ENCODE measurements at regions not wholly inside any gene's neighbourhood (a gene's known extent, or its start where the extent isn't known, plus 50 kb on each side); places are given as distances from the start of the nearest gene placed in this dataset.

GRCh38 chr2:238730881-238731280, 117.0 kb upstream of the TWIST2 start (continued):
- TF ChIP-seq ZBTB6 (tag by site-specific recombination; IDR thresholded peaks at IDR 0.05): no peak

- H3K4me3 ChIP-seq (ENCODE audit: low read depth, low read length): no peak overlapping the region
- TF ChIP-seq ZNF518A (tag by site-specific recombination; conservative IDR thresholded peaks at IDR 0.05; ENCODE audit: low read depth) (no peak), ZNF704 (tag by site-specific recombination; IDR thresholded peaks at IDR 0.05) (no peak), HOXA7 (CRISPR knock-in tag; IDR thresholded peaks at IDR 0.05; ENCODE audit: borderline replicate concordance) (no peak)
- H3K27ac ChIP-seq (ENCODE audit: extremely low read depth, low read depth, low read length): no peak overlapping the region
- CTCF ChIA-PET: interaction anchor here (2.2 kb wide), 1 partner anchor 12 kb away, joined by 5 read pairs; no protein-coding TSS in a partner anchor
- POLR2A ChIA-PET: no interaction called here
- H3K9me3 ChIP-seq (ENCODE audit: control insufficient read depth, insufficient read depth, low read depth, low read length): no peaks in the 10 kb centered on the region
- no peaks in the 10 kb centered on the region for H3K4me1 ChIP-seq (ENCODE audit: control insufficient read depth, insufficient read depth, low read length)
- H3K36me3 ChIP-seq (ENCODE audit: control insufficient read depth in 2 of 2, insufficient read depth in 1 of 2, low read length in 2 of 2): no peaks in the 10 kb centered on the region
Measured at GRCh38 chr2:238731961-238732360, 115.9 kb upstream of the TWIST2 start.

GRCh38 chr2:238738917-238739316, 109.0 kb upstream of the TWIST2 start:
- Histone ChIP-seq H3K27ac (ENCODE audit: extremely low read depth, low read depth, low read length) (no peak overlapping the region), H3K36me3 (ENCODE audit: control insufficient read depth in 2 of 2, insufficient read depth in 1 of 2, low read length in 2 of 2) (no peaks in the 10 kb centered on the region), H3K4me3 (ENCODE audit: low read depth, low read length) (no peak overlapping the region), H3K9me3 (ENCODE audit: control insufficient read depth, insufficient read depth, low read depth, low read length) (no peaks in the 10 kb centered on the region), H3K4me1 (ENCODE audit: control insufficient read depth, insufficient read depth, low read length) (no peaks in the 10 kb centered on the region)
- CTCF ChIA-PET: interaction anchor here (1.9 kb wide), 1 partner anchor 19 kb away, joined by 8 read pairs; no protein-coding TSS in a partner anchor
- no peak for TF ChIP-seq ZSCAN16 (tag by site-specific recombination; IDR thresholded peaks at IDR 0.05)
- TF ChIP-seq SETDB1 (IDR thresholded peaks at IDR 0.05; ENCODE audit: insufficient read length, low read length): no peak
- no peak for TF ChIP-seq ZSCAN18 (tag by site-specific recombination; IDR thresholded peaks at IDR 0.05)
- TF ChIP-seq ZNF692 (tag by site-specific recombination; IDR thresholded peaks at IDR 0.05): no peak
- POLR2A ChIA-PET: no interaction called here

- H3K4me1 ChIP-seq (ENCODE audit: control insufficient read depth, insufficient read depth, low read length): no peaks in the 10 kb centered on the region
- H3K4me3 ChIP-seq (ENCODE audit: low read depth, low read length): no peak overlapping the region
- no peaks in the 10 kb centered on the region for H3K9me3 ChIP-seq (ENCODE audit: control insufficient read depth, insufficient read depth, low read depth, low read length)
- no peak overlapping the region for H3K27ac ChIP-seq (ENCODE audit: extremely low read depth, low read depth, low read length)
- H3K36me3 ChIP-seq (ENCODE audit: control insufficient read depth in 2 of 2, insufficient read depth in 1 of 2, low read length in 2 of 2): no peaks in the 10 kb centered on the region
- POLR2A ChIA-PET: interaction anchor here (0.6 kb wide), 1 partner anchor 128 kb away, joined by 3 read pairs; no protein-coding TSS in a partner anchor
- CTCF ChIA-PET: interaction anchor here (0.7 to 1.9 kb wide), 2 partner anchors 19 to 372 kb away, joined by 3 to 8 read pairs; no protein-coding TSS in a partner anchor
- TF ChIP-seq ZNF76 (tag by site-specific recombination; IDR thresholded peaks at IDR 0.05; ENCODE audit: borderline replicate concordance, low read depth): no peak
- no peak for TF ChIP-seq HIC1 (tag by site-specific recombination; IDR thresholded peaks at IDR 0.05)
Measured at GRCh38 chr2:238739668-238740067, 108.2 kb upstream of the TWIST2 start.
